Neural cell (in vitro differentiated cells): ENCODE measurements at regions not wholly inside any gene's neighbourhood (a gene's known extent, or its start where the extent isn't known, plus 50 kb on each side); places are given as distances from the start of the nearest gene placed in this dataset.

Experiments
- H2AFZ ChIP-seq: fragments of 200-600, 300-800 bp; sonication (generic), shearing (Covaris generic); 2 replicates; pipeline ENCODE4 v1.6.0; 2014; ENCODE audit warnings: low read depth, mild to moderate bottlenecking, antibody characterized with exemption, low read length, moderate library complexity
- H3F3A ChIP-seq: fragments of 200-600 bp; shearing (Covaris generic); 2 replicates; pipeline ENCODE4 v1.6.1; 2016; ENCODE audit warnings: mild to moderate bottlenecking, moderate library complexity, mixed read lengths, antibody characterized with exemption, low read length; ENCODE audit not compliant: insufficient read depth, poor library complexity, severe bottlenecking
- H3K27ac ChIP-seq: fragments of 200-600, 300-800 bp; sonication (generic), shearing (Covaris generic); 2 replicates; pipeline ENCODE4 v1.5.1; 2014; ENCODE audit warnings: mild to moderate bottlenecking, low read length, moderate library complexity
- H3K27me3 ChIP-seq: fragments of 300-800, 200-600 bp; sonication (generic), shearing (Covaris generic); 2 replicates; pipeline ENCODE4 v1.6.0; 2014; ENCODE audit warnings: mild to moderate bottlenecking, low read depth, low read length, moderate library complexity; ENCODE audit not compliant: insufficient read depth
- H3K36me3 ChIP-seq: fragments of 300-800, 200-600 bp; sonication (generic), shearing (Covaris generic); 2 replicates; pipeline ENCODE4 v1.5.1; 2014; ENCODE audit warnings: mild to moderate bottlenecking, antibody characterized with exemption, low read length, moderate library complexity; ENCODE audit not compliant: insufficient read depth
- H3K4me2 ChIP-seq: fragments of 300-800, 200-600 bp; sonication (generic), shearing (Covaris generic); 2 replicates; pipeline ENCODE4 v1.6.0; 2014; ENCODE audit warnings: mild to moderate bottlenecking, low read length
- H3K4me3 ChIP-seq: fragments of 300-800, 200-600 bp; sonication (generic), shearing (Covaris generic); 2 replicates; pipeline ENCODE4 v1.5.1; 2014; ENCODE audit warnings: mild to moderate bottlenecking, low read length, moderate library complexity
- H3K79me2 ChIP-seq: fragments of 200-600 bp; shearing (Covaris generic); replicated peaks from 2 replicates; pipeline ENCODE4 v1.6.0; 2014; ENCODE audit warnings: mild to moderate bottlenecking, low read length, moderate library complexity; ENCODE audit not compliant: insufficient read depth
- H3K9ac ChIP-seq: fragments of 300-800, 200-600 bp; sonication (generic), shearing (Covaris generic); 2 replicates; pipeline ENCODE4 v1.6.1; 2016; ENCODE audit warnings: mild to moderate bottlenecking, low read length, mixed read lengths
- H3K9me2 ChIP-seq: fragments of 200-600 bp; shearing (Covaris generic); 2 replicates; pipeline ENCODE4 v1.6.1; 2016; ENCODE audit warnings: mild to moderate bottlenecking, low read length, mixed read lengths; ENCODE audit not compliant: insufficient read depth
- H3K9me3 ChIP-seq: fragments of 200-600, 300-800 bp; sonication (generic), shearing (Covaris generic); 2 replicates; pipeline ENCODE4 v1.6.1; 2016; ENCODE audit warnings: mild to moderate bottlenecking, mixed run types, low read length, moderate library complexity, mixed read lengths
- H4K20me1 ChIP-seq: fragments of 200-600 bp; shearing (Covaris generic); 2 replicates; pipeline ENCODE4 v1.6.1; 2016; ENCODE audit warnings: mild to moderate bottlenecking, mixed run types; ENCODE audit not compliant: insufficient read depth
- EP300 ChIP-seq: fragments of 450-650 bp; conservative IDR thresholded peaks from 2 replicates; pipeline ENCODE4 v1.6.1; 2014; ENCODE audit warnings: antibody characterized with exemption, mild to moderate bottlenecking, moderate library complexity; ENCODE audit not compliant: poor library complexity, severe bottlenecking
- EZH2 ChIP-seq: fragments of 200-600, 300-800 bp; shearing (Covaris generic), sonication (generic); IDR thresholded peaks from 2 replicates; pipeline ENCODE4 v1.6.1; 2014; ENCODE audit warnings: antibody characterized with exemption, low read length, borderline replicate concordance, mild to moderate bottlenecking; ENCODE audit not compliant: insufficient read depth, poor library complexity, severe bottlenecking
- MXI1 ChIP-seq: fragments of 450-650 bp; conservative IDR thresholded peaks from 2 replicates; pipeline ENCODE4 v1.6.1; 2014; ENCODE audit warnings: antibody characterized with exemption, mild to moderate bottlenecking; ENCODE audit not compliant: poor library complexity, severe bottlenecking
- POLR2AphosphoS5 ChIP-seq: IDR thresholded peaks from 2 replicates; pipeline ENCODE4 v1.6.1; 2012
- RAD21 ChIP-seq: fragments of 450-650 bp; conservative IDR thresholded peaks from 2 replicates; pipeline ENCODE4 v1.6.1; 2014; ENCODE audit warnings: antibody characterized with exemption, mild to moderate bottlenecking, moderate library complexity
- SMC3 ChIP-seq: fragments of 450-650 bp; conservative IDR thresholded peaks from 2 replicates; pipeline ENCODE4 v1.6.1; 2014; ENCODE audit warnings: antibody characterized with exemption, mild to moderate bottlenecking, moderate library complexity; ENCODE audit not compliant: poor library complexity
- TAF1 ChIP-seq: IDR thresholded peaks from 2 replicates; pipeline ENCODE4 v1.6.1; 2012; ENCODE audit warnings: low read depth
- TF ChIP-seq, protein P1 (sequence below): fragments of 450-650 bp; IDR thresholded peaks from 2 replicates; pipeline ENCODE4 v1.5.1; 2014; ENCODE audit warnings: antibody characterized with exemption, mild to moderate bottlenecking, moderate library complexity; ENCODE audit not compliant: poor library complexity, severe bottlenecking
- TF ChIP-seq, protein P2 (sequence below): IDR thresholded peaks from 2 replicates; pipeline ENCODE4 v1.6.1; 2012; ENCODE audit warnings: borderline replicate concordance

DNA sequence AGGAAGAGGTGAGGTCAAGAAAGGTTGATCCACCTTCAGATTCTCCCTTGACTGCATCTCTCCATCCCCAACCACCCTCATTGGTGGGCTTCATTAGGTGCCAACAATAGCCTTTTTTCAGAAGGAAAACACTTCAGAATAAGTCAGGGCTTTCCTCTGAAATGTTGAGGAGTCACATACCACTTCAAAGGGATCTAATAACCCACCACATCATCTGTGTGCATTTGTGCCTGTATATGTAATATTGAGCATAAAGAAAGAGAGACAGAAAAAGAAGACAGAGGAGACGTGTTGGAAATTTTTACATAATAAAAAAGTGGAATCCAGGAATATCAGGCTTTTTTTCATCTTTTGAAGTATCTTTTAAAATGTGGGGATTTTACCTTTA lies 209.1 kb upstream of the SLC7A11 start:
- H4K20me1 ChIP-seq, result no peaks in the 10 kb centered on the region
- no peak overlapping the region for H3K9ac ChIP-seq
- H3K9me2 ChIP-seq, result no peaks in the 10 kb centered on the region
- no peaks in the 10 kb centered on the region for H3K27me3 ChIP-seq
- no peaks in the 10 kb centered on the region for H3K36me3 ChIP-seq
- H3K9me3 ChIP-seq, result no peaks in the 10 kb centered on the region
- H3K79me2 ChIP-seq, result no peaks in the 10 kb centered on the region
- H3K27ac ChIP-seq, result no peak overlapping the region
- no peak overlapping the region for H3K4me2 ChIP-seq
- no peaks in the 10 kb centered on the region for H3F3A ChIP-seq
- TF ChIP-seq, protein P1, sequence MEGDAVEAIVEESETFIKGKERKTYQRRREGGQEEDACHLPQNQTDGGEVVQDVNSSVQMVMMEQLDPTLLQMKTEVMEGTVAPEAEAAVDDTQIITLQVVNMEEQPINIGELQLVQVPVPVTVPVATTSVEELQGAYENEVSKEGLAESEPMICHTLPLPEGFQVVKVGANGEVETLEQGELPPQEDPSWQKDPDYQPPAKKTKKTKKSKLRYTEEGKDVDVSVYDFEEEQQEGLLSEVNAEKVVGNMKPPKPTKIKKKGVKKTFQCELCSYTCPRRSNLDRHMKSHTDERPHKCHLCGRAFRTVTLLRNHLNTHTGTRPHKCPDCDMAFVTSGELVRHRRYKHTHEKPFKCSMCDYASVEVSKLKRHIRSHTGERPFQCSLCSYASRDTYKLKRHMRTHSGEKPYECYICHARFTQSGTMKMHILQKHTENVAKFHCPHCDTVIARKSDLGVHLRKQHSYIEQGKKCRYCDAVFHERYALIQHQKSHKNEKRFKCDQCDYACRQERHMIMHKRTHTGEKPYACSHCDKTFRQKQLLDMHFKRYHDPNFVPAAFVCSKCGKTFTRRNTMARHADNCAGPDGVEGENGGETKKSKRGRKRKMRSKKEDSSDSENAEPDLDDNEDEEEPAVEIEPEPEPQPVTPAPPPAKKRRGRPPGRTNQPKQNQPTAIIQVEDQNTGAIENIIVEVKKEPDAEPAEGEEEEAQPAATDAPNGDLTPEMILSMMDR, result no peak
- TF ChIP-seq POLR2AphosphoS5 (no peak), MXI1 (no peak)
- TF ChIP-seq, protein P2, sequence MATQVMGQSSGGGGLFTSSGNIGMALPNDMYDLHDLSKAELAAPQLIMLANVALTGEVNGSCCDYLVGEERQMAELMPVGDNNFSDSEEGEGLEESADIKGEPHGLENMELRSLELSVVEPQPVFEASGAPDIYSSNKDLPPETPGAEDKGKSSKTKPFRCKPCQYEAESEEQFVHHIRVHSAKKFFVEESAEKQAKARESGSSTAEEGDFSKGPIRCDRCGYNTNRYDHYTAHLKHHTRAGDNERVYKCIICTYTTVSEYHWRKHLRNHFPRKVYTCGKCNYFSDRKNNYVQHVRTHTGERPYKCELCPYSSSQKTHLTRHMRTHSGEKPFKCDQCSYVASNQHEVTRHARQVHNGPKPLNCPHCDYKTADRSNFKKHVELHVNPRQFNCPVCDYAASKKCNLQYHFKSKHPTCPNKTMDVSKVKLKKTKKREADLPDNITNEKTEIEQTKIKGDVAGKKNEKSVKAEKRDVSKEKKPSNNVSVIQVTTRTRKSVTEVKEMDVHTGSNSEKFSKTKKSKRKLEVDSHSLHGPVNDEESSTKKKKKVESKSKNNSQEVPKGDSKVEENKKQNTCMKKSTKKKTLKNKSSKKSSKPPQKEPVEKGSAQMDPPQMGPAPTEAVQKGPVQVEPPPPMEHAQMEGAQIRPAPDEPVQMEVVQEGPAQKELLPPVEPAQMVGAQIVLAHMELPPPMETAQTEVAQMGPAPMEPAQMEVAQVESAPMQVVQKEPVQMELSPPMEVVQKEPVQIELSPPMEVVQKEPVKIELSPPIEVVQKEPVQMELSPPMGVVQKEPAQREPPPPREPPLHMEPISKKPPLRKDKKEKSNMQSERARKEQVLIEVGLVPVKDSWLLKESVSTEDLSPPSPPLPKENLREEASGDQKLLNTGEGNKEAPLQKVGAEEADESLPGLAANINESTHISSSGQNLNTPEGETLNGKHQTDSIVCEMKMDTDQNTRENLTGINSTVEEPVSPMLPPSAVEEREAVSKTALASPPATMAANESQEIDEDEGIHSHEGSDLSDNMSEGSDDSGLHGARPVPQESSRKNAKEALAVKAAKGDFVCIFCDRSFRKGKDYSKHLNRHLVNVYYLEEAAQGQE, result no peak
- H2AFZ ChIP-seq, result no peak overlapping the region
- no peak overlapping the region for H3K4me3 ChIP-seq

DNA sequence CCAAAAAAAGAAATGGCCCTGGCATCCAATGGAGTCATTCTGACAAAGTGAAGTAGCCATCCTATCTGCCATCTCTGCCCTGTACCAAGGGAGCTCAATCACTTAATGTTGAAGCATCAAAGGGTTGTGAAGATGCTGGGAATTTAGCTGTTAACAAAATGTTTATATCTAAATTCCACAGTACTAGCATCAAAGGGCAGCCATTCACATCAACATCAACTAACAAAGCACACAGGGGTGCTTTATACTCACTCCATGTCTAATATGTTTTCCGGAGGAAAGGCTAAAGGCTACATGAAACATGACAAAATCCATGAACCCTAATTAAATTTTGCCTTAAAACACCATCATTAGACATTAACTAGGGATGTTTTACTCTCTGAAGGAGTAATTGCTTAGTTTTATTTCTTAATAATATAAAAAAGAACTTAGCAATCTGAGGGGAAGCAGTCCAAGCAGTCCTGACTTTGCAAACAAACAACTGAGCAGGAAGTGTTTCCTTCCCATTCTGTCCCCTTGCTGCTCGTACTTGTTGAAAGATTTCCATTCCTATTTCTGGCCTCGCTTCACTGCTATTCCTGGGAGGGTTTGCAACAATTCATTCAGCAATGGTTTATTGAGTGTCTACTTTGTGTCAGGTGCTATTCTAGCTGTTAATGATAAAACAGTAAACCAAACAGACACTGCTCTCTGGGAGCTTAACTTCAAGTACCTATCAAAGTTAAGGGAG lies 208.6 kb upstream of the SLC7A11 start:
- no peak overlapping the region for H3K9ac ChIP-seq
- no peak overlapping the region for H3K4me2 ChIP-seq
- H2AFZ ChIP-seq, result no peak overlapping the region
- H3K9me2 ChIP-seq, result no peaks in the 10 kb centered on the region
- TF ChIP-seq, protein P2, result no peak
- TF ChIP-seq SMC3 (no peak), POLR2AphosphoS5 (no peak), EZH2 (no peak), TAF1 (no peak), MXI1 (no peak), RAD21 (no peak), EP300 (no peak)
- TF ChIP-seq, protein P1, result no peak
- H3F3A ChIP-seq, result no peaks in the 10 kb centered on the region
- H4K20me1 ChIP-seq, result no peaks in the 10 kb centered on the region
- no peaks in the 10 kb centered on the region for H3K27me3 ChIP-seq
- no peaks in the 10 kb centered on the region for H3K79me2 ChIP-seq
- no peaks in the 10 kb centered on the region for H3K9me3 ChIP-seq
- no peaks in the 10 kb centered on the region for H3K36me3 ChIP-seq
- H3K27ac ChIP-seq, result no peak overlapping the region
- H3K4me3 ChIP-seq, result no peak overlapping the region
